ENCODE measurements at regions not wholly inside any gene's neighbourhood (a gene's known extent, or its start where the extent isn't known, plus 50 kb on each side); places are given as distances from the start of the nearest gene placed in this dataset.

DNA sequence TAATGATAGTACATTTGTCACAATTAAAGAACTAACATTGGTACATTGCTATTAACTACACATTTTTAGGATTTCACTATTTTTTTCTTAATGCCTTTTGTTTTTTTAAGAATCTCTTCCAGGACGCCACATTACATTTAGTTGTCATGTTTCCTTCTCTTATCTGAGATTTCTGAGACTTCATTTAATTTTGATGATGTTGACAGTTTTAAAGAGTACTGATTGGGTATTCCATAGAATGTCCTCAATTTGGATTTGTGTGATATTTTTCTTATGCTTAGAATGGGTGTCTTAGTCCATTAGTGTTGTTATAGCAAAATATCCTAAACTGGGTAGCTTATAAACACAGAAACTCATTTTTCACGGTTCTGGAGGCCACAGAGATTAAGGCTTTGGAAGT, 1095.5 kb upstream of the LCORL start:
- TF ChIP-seq, protein P1, sequence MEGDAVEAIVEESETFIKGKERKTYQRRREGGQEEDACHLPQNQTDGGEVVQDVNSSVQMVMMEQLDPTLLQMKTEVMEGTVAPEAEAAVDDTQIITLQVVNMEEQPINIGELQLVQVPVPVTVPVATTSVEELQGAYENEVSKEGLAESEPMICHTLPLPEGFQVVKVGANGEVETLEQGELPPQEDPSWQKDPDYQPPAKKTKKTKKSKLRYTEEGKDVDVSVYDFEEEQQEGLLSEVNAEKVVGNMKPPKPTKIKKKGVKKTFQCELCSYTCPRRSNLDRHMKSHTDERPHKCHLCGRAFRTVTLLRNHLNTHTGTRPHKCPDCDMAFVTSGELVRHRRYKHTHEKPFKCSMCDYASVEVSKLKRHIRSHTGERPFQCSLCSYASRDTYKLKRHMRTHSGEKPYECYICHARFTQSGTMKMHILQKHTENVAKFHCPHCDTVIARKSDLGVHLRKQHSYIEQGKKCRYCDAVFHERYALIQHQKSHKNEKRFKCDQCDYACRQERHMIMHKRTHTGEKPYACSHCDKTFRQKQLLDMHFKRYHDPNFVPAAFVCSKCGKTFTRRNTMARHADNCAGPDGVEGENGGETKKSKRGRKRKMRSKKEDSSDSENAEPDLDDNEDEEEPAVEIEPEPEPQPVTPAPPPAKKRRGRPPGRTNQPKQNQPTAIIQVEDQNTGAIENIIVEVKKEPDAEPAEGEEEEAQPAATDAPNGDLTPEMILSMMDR (IDR thresholded peaks at IDR 0.05), result no peak
- TF ChIP-seq POLR2A (IDR thresholded peaks at IDR 0.05), result no peak
- TF ChIP-seq POLR2AphosphoS5 (IDR thresholded peaks at IDR 0.05), result no peak

All from transverse colon (tissue), 4 donors.